GM18861 (cell line): ENCODE measurements at regions not wholly inside any gene's neighbourhood (a gene's known extent, or its start where the extent isn't known, plus 50 kb on each side); places are given as distances from the start of the nearest gene placed in this dataset.
"Not testable (repeated sequence)": the region's sequence is repeated elsewhere in the genome, so short reads cannot be mapped to it uniquely, and the experiment has no call there.

ENCODE experiments used
- ATAC-seq: cut with Tn5 transposase; IDR thresholded peaks from one replicate; pipeline ENCODE4 v1.9.1; 2021; ENCODE audit not compliant: unreplicated experiment

DNA sequence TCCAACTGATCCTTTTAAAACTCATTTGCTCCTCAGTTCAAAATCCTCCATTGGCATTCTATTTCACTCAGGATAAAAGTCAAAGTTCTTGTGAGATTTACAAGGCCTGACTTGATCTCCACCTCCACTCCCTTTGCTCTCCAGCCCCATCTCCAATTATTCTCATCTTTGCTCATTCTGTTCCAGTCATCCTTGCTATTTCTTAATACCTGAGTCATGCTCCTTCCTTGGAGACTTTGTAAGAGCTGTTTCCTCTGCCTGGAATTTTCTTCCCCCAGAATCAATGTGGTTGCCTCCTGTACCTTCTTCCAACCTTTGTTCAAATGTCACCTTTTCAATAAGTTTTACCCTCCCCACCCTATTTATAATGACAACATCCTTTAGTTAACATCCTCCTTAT lies 373.5 kb downstream of the HTR1B start:
- ATAC-seq, result no peak

- ATAC-seq, result not testable (repeated sequence)
Measured at GRCh38 chr6:77087794-77088318, 375.4 kb downstream of the HTR1B start.

- ATAC-seq, result no peak
Measured at GRCh38 chr6:77074037-77074713, 389.1 kb downstream of the HTR1B start.

DNA sequence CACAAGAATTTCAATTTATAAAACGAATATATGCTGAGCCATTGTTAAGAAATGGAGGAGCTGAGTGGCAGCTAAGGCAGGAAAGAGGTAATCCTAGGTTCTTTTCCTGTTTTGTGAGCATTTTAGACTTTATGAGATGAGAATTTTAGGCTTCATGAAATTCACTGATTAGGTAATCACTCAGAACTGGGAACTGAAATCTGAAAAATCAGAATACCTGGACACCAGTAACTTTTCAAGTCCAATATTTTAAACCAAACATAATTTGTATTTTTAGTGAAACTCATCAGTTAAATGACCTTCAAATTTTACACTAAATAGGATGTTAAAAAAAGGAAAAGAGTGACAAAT lies 389.9 kb downstream of the HTR1B start:
- ATAC-seq, result no peak

DNA sequence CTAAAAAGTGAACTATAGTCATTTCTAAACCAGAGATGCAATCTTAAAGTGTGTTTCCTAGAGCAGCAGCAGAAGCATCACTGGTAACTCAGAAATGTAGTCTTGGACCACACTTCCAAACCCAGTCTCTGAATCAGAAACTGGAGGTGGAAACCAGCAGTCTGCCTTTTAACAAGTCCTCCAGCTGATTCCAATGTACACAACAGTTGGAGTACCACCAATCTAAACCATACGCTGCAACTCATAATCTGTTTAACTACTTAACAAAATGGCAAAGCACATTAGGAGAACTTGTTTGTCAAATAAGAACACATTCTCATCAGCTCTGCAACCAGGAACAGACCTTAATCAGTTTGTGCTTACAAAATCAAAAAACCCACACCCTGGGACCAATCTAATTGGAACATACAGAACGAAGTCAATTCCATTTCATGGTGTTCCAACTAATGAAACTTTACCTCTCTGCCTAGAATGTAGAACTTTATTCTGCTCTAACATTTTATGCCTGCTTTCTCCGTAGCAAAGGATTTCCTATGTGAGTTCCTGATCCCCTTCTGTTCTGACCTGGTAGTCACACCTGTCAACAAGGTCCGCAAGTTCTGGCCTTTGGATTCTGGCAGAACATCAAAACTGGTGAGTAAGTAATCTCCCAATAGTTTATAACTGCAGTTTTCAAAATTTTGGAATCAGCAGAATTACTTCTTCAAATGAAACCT lies 390.4 kb downstream of the HTR1B start:
- ATAC-seq, result no peak

DNA sequence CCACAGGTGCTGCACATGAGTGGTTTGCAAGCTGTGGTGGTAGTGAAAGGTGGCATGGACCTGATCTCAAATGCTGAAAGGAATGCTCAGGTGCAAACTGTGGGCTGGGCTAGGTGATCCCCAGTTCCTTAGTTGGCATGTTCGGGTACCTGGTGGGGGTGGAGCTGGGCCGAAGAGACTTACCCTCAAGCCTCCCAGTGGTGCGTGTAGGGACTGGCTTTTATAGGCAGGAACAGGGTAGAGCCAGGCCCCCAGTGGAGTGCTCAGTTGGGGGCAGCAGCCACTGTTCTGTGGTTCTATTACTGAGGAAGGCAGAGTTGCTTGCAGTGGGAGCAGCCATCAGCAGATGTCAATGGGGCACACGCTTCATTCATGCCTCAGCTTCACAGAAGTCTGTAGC lies 399.8 kb downstream of the HTR1B start:
- no peak for ATAC-seq

GRCh38 chr6:77055711-77056110 lies 407.6 kb downstream of the HTR1B start:
- ATAC-seq, result no peak

DNA sequence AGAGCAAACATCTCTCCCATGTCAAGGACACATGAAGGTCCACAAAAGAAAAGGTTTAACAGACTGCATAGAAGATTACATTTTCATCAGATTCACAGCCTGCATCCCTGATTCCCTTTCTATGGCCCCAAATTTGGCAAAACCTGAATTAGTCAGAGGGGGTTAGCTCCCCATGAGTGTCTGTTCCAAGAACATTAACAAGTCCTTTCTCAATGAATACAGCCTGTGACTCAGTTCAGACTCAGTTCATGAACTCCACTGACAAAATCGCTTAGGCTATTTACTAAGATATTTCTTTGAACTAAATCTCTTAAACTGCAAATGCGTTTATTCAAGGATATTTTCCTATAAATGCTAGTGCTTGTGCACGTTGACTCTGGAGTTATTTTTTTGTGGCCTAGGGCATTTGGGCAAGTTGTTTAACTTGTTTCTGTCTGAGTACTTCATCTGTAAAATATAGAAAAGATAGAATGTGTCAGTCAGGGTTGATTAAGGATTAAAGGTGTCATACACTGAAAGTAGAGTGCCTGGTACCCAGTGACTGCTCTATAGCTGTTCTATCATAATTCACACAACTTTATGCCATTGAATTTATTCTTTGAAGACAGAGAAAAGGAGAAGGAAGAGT lies 422.6 kb downstream of the HTR1B start:
- no peak for ATAC-seq

DNA sequence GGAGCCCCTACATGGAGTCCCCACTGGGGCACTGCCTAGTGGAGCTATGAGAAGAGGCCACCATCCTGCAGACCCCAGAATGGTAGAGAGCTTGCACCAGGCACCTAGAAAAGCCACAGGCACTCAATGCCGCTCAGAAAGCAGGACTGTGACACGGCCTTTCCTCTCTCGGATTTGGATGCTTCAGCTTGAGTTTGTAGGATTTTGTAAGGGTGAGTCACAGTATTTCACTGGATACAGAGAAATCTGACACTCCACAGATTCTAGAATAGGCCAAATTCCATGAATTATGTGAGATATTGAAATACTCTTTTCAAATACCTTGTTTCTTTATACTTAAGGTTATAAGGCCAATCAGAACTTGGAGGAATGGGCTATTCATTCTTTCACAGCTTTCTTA lies 424.5 kb downstream of the HTR1B start:
- ATAC-seq, result no peak

- no peak for ATAC-seq
Measured at GRCh38 chr6:77037439-77037838, 425.9 kb downstream of the HTR1B start.

GRCh38 chr6:77036400-77036799 lies 426.9 kb downstream of the HTR1B start:
- no peak for ATAC-seq

DNA sequence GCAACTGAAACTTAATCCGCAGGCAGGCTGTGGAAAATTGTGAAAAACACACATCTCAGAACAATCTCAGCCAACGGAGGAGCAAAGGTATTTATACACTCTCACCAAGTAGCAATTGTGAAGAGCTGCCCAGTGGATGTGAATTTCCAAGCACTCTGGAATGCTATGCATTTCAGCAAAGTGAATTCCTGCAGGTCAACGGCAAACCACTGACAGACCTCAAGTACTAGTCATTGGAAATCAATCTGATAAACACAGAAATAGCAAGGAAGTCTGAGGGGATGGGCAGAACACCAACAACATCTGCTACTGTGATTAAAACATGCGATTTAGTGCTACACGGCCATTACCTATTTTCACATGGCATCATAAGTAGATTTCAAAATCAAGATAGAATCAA lies 429.1 kb downstream of the HTR1B start:
- ATAC-seq, result no peak

DNA sequence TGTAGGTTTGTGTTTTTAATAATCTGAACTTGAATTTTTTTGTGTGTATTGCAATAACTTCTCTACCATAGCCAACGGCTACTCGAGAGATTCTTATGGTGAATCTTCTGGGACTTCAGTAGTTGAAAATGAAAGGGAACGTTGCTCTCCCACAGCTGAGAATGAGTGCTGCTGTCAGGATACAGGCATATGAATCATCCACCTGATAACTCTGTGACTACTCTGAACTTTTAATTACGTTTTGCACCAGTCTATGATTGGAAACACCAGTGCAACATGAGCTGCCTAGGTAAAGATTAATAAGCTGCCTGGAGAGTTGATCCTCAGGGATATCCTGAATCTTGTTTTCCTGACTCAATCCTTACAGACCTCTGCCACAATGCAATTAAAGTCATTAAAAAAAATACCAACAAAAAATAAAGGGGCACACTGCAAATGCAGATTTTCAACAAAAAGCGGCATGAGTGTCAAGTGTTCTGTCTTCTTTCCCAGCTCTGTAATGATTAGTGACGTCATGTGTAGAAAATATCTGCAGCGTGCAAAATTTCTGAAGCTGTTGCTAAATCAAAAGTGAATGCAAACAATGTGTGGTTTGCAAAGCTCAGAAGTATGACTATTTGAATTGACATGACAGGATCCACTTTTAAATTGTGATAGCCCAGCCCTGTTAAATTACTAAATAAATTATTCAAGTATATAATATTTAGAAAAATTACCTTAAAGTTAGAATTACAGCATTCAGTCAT lies 432.2 kb downstream of the HTR1B start:
- ATAC-seq, result no peak

DNA sequence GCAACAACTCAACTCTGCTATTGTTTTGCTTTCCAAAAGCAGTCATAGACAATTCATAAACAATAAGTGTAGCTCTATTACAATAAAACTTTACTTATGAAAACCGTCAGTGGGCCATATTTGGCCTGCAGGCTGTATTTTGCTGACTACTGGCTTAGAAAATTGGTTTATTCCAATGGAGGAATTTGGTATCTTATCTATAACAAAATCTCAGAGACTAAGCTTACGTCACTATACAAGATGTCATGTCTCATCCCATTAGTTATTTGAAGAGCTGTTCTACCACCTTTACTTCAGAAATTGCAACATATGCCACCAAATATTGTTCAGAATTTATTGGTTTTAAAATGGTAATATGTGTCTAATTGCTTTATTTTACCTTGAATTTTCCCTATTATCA lies 436.9 kb downstream of the HTR1B start:
- ATAC-seq, result no peak

DNA sequence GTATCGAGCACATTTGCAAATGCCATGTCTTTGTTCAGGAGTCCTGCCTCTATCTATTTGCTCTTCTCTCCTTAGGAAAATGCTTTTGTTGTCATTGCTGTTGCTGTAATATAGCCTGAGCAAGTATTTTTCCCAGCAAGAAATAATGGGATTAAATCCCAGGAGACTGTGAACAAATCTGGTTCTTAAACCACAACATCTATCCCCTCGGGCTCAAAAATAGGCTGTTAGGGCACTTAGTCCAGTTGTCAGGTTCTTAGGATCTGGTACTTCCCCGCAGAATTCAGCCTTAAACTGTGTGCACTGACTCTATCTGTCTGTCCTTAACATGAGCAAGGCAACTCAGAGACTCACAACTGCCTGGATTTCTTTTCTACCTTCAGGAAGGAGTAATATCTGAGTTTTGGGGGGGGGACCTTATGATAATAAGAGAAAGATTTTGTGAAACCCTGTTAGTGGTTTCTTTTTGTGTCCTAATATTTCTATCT lies 437.5 kb downstream of the HTR1B start:
- no peak for ATAC-seq

DNA sequence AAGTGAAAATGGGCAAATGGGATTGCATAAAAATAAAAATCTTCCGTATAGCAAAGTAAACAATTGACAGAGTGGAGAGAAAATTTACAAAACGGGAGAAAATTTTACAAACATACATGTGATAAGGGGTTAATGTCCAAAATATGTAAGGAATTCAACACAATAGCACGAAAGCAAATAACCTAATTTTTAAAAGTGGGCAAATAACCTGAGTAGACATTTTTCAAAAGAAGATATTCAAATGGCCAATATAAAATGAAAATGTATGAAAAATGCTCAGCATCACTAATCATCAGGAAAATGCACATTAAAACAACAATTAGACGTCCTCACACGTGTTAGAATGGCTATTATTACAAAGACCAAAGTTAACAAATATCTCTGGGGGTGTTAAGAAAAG lies 441.5 kb downstream of the HTR1B start:
- ATAC-seq, result no peak

- ATAC-seq, result no peak
Measured at GRCh38 chr6:77021232-77021631, 442.1 kb downstream of the HTR1B start.

GRCh38 chr6:77019081-77019480 lies 444.2 kb downstream of the HTR1B start:
- no peak for ATAC-seq

GRCh38 chr6:77017537-77017936 lies 445.8 kb downstream of the HTR1B start:
- no peak for ATAC-seq

- no peak for ATAC-seq
Measured at GRCh38 chr6:77015350-77015749, 447.9 kb downstream of the HTR1B start.

DNA sequence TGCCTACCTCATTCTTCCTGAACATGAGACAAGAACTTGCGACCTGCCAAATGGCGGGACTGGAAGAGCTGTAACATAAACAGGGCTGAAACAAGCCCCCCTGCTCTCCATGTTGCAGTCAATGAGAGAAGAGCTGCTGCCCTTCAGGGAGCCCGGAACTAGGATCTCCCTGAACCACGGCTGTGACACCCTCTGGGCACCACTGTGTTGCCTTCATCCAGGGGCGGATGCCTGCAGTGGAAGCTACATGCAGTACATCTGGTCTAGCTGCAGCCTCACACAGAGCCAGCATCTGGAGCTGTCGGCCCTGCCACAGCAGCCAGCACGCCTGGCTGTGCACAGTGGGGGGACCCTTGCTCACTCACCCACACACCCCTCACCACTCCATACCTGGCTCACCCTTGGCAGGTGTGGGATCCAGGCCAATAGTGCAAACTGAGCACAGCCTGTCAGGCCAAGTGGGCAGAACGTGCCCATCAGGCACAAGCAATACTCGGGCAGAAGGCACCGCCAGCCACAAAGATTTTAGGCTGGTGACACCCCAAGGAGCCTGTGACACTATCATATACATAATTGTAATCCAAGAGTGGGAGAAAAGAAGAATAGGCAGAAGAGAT lies 451.3 kb downstream of the HTR1B start:
- no peak for ATAC-seq
